Thyroid gland (tissue), 4 donors: ENCODE measurements at regions not wholly inside any gene's neighbourhood (a gene's known extent, or its start where the extent isn't known, plus 50 kb on each side); places are given as distances from the start of the nearest gene placed in this dataset.

Source experiments
- DNase-seq, 2 donors: peaks; one replicate each; pipeline ENCODE4 v3.0.0-alpha.2; 2019
- H3K27ac ChIP-seq, 3 donors: fragments of 200-600 bp; sonication (generic); 1 replicate in 2 of 3; 2 replicates in 1 of 3; pipeline ENCODE4 v1.5.1; 2016 to 2019; ENCODE audit warnings: mild to moderate bottlenecking in 1 of 3, moderate library complexity in 1 of 3
- H3K27me3 ChIP-seq: fragments of 200-600 bp; sonication (generic); one replicate; pipeline ENCODE4 v1.5.1; 2019
- H3K36me3 ChIP-seq, 2 donors: fragments of 200-600 bp; sonication (generic); one replicate each; pipeline ENCODE4 v1.5.1; 2016 to 2019
- H3K4me1 ChIP-seq, 2 donors: fragments of 200-600 bp; sonication (generic); one replicate each; pipeline ENCODE4 v1.5.1; 2017 to 2019
- H3K4me3 ChIP-seq, 3 donors: fragments of 200-600 bp; sonication (generic); replicated peaks in 1 of 3; 1 replicate in 2 of 3; 2 replicates in 1 of 3; pipeline ENCODE4 v1.5.1; 2016; ENCODE audit warnings: mild to moderate bottlenecking in 1 of 3
- H3K9me3 ChIP-seq: fragments of 200-600 bp; sonication (generic); one replicate; pipeline ENCODE4 v1.5.1; 2017
- CTCF ChIP-seq, 6 experiments: fragments of 200-600 bp in 3 of 6; fragments of 450-650 bp in 3 of 6; sonication (generic) in 3 of 6; IDR thresholded peaks; one replicate each; pipeline ENCODE4 v1.5.1; 2016 to 2019; ENCODE audit warnings: antibody characterized with exemption in 6 of 6, mild to moderate bottlenecking in 2 of 6, inconsistent platforms in 1 of 6, moderate library complexity in 1 of 6
- POLR2A ChIP-seq, 2 donors: fragments of 450-650 bp; IDR thresholded peaks; one replicate each; pipeline ENCODE4 v1.6.1; 2017; ENCODE audit warnings: antibody characterized with exemption in 2 of 2, mild to moderate bottlenecking in 2 of 2, moderate library complexity in 1 of 2
- WGBS, 2 donors: methylation state at CpG; one replicate each; pipeline ENCODE4 v1.1.5; 2017; 5-methylcytosine and 5-hydroxymethylcytosine counted together
- intact Hi-C: fragments of 100-400 bp; cut with DNase I; formaldehyde crosslinking; loops from one replicate; pipeline ENCODE4 v1.15.1; 2023

GRCh38 chr7:12815871-12816270, 128.4 kb downstream of the ARL4A start:
- intact Hi-C loops: no loop called here
- H3K36me3 ChIP-seq: no peaks in the 10 kb centered on the region
- TF ChIP-seq CTCF (IDR thresholded peaks at IDR 0.05): no peak
- TF ChIP-seq POLR2A (IDR thresholded peaks at IDR 0.05): no peak

GRCh38 chr7:12820777-12821176, 133.3 kb downstream of the ARL4A start:
- no peaks in the 10 kb centered on the region for H3K36me3 ChIP-seq
- WGBS, 2 donors: 96% methylated on average over 3 of the region's 3 CpGs
- H3K4me3 ChIP-seq: no peak overlapping the region
- H3K4me1 ChIP-seq: no peaks in the 10 kb centered on the region
- H3K27ac ChIP-seq: no peak overlapping the region
- no peaks in the 10 kb centered on the region for H3K9me3 ChIP-seq
- DNase-seq: no peak
- TF ChIP-seq POLR2A (IDR thresholded peaks at IDR 0.05) (no peak), CTCF (IDR thresholded peaks at IDR 0.05) (no peak)
- no peaks in the 10 kb centered on the region for H3K27me3 ChIP-seq
- intact Hi-C loops: no loop called here

More at GRCh38 chr7:12815871-12816270, 128.4 kb downstream of the ARL4A start:
- H3K9me3 ChIP-seq: no peaks in the 10 kb centered on the region
- no peak overlapping the region for H3K27ac ChIP-seq
- no peaks in the 10 kb centered on the region for H3K27me3 ChIP-seq
- DNase-seq: no peak
- no peak overlapping the region for H3K4me3 ChIP-seq
- H3K4me1 ChIP-seq: no peaks in the 10 kb centered on the region

- intact Hi-C loops: no loop called here
- TF ChIP-seq POLR2A (IDR thresholded peaks at IDR 0.05) (no peak), CTCF (IDR thresholded peaks at IDR 0.05) (no peak)
- Histone ChIP-seq H3K27me3 (no peaks in the 10 kb centered on the region), H3K36me3 (no peaks in the 10 kb centered on the region), H3K9me3 (no peaks in the 10 kb centered on the region), H3K4me3 (no peak overlapping the region), H3K27ac (no peak overlapping the region), H3K4me1 (no peaks in the 10 kb centered on the region)
- WGBS, 2 donors: 64 to 77% methylated on average over 2 of the region's 2 CpGs
- no peak for DNase-seq
Observed at GRCh38 chr7:12821746-12822145, 134.3 kb downstream of the ARL4A start.

GRCh38 chr7:12826079-12826478, 138.6 kb downstream of the ARL4A start:
- Histone ChIP-seq H3K4me1 (no peaks in the 10 kb centered on the region), H3K27me3 (no peaks in the 10 kb centered on the region), H3K36me3 (no peaks in the 10 kb centered on the region), H3K9me3 (no peaks in the 10 kb centered on the region), H3K27ac (no peak overlapping the region), H3K4me3 (no peak overlapping the region)
- TF ChIP-seq POLR2A (IDR thresholded peaks at IDR 0.05) (no peak), CTCF (IDR thresholded peaks at IDR 0.05) (no peak)
- 76 to 85% methylated on average over 1 of the region's 1 CpG for WGBS, 2 donors
- DNase-seq: no peak
- intact Hi-C loops: no loop called here

- Histone ChIP-seq H3K27me3 (no peaks in the 10 kb centered on the region), H3K36me3 (no peaks in the 10 kb centered on the region), H3K27ac (no peak overlapping the region), H3K4me1 (no peaks in the 10 kb centered on the region), H3K9me3 (no peaks in the 10 kb centered on the region), H3K4me3 (no peak overlapping the region)
- DNase-seq: no peak
- 92% methylated on average over 4 of the region's 4 CpGs for WGBS, 2 donors
- intact Hi-C loops: no loop called here
- no peak for TF ChIP-seq POLR2A (IDR thresholded peaks at IDR 0.05)
- TF ChIP-seq CTCF (IDR thresholded peaks at IDR 0.05): no peak
Observed at GRCh38 chr7:12827219-12827821, 139.9 kb downstream of the ARL4A start.
